ENCODE measurements at regions not wholly inside any gene's neighbourhood (a gene's known extent, or its start where the extent isn't known, plus 50 kb on each side); places are given as distances from the start of the nearest gene placed in this dataset.

DNA sequence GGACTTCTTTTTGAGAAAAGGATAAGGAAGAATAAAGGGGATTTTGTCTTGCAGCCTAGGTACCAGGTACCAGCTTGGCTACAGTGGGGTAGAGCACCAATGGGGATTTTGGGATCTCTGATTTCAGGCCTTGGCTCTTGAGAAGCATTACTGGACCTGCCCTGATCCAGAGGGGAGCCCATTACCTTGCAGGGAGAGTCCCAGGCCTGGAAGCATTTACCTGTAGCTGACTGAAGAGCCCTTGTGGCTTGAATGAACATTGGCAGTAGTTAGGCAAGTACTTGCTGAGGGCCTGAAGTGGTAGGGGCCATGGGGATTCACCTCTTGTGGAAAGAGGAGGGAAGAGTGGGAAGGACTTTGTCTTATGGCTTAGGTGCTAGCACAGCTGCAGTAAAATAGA is 308.2 kb upstream of the FBXO33 start:
- TF ChIP-seq SIN3A (IDR thresholded peaks at IDR 0.05; ENCODE audit: borderline replicate concordance, insufficient read depth, low read length) (no peak), POLR2AphosphoS5 (IDR thresholded peaks at IDR 0.05; ENCODE audit: low read depth, low read length) (no peak), TAF1 (IDR thresholded peaks at IDR 0.05; ENCODE audit: borderline replicate concordance, insufficient read depth, low read length) (no peak), FOXP2 (optimal IDR thresholded peaks at IDR 0.05; ENCODE audit: borderline replicate concordance, extremely low read depth, extremely low read length, insufficient read depth) (no peak)
- TF ChIP-seq, protein P1, sequence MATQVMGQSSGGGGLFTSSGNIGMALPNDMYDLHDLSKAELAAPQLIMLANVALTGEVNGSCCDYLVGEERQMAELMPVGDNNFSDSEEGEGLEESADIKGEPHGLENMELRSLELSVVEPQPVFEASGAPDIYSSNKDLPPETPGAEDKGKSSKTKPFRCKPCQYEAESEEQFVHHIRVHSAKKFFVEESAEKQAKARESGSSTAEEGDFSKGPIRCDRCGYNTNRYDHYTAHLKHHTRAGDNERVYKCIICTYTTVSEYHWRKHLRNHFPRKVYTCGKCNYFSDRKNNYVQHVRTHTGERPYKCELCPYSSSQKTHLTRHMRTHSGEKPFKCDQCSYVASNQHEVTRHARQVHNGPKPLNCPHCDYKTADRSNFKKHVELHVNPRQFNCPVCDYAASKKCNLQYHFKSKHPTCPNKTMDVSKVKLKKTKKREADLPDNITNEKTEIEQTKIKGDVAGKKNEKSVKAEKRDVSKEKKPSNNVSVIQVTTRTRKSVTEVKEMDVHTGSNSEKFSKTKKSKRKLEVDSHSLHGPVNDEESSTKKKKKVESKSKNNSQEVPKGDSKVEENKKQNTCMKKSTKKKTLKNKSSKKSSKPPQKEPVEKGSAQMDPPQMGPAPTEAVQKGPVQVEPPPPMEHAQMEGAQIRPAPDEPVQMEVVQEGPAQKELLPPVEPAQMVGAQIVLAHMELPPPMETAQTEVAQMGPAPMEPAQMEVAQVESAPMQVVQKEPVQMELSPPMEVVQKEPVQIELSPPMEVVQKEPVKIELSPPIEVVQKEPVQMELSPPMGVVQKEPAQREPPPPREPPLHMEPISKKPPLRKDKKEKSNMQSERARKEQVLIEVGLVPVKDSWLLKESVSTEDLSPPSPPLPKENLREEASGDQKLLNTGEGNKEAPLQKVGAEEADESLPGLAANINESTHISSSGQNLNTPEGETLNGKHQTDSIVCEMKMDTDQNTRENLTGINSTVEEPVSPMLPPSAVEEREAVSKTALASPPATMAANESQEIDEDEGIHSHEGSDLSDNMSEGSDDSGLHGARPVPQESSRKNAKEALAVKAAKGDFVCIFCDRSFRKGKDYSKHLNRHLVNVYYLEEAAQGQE (IDR thresholded peaks at IDR 0.05; ENCODE audit: insufficient read depth in 1 of 2, low read depth in 2 of 2, low read length in 2 of 2): no peak

DNA sequence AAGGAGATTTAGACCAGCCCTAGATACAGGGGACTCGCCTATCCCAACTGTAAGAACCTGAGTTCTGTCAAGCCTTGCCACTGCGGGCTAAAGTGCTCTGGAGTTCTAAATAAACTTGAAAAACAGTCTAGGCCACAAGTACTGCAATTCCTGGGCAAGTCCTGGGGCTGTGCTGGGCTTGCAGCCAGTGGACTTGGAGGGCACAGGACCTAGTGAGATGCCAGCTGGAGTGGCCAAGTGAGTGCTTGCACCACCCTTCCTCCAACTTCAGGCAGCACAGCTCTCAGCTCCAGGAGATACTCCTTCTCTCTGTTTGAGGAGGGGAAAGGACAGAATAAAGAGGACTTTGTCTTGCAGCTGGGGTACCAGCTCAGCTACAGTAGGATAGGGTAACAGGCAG is 307.6 kb upstream of the FBXO33 start:
- TF ChIP-seq FOXP2 (optimal IDR thresholded peaks at IDR 0.05; ENCODE audit: borderline replicate concordance, extremely low read depth, extremely low read length, insufficient read depth): no peak
- TF ChIP-seq, protein P1 (IDR thresholded peaks at IDR 0.05; ENCODE audit: insufficient read depth in 1 of 2, low read depth in 2 of 2, low read length in 2 of 2): no peak
- TF ChIP-seq SIN3A (IDR thresholded peaks at IDR 0.05; ENCODE audit: borderline replicate concordance, insufficient read depth, low read length): no peak
- TF ChIP-seq POLR2AphosphoS5 (IDR thresholded peaks at IDR 0.05; ENCODE audit: low read depth, low read length): no peak
- no peak for TF ChIP-seq TAF1 (IDR thresholded peaks at IDR 0.05; ENCODE audit: borderline replicate concordance, insufficient read depth, low read length)

DNA sequence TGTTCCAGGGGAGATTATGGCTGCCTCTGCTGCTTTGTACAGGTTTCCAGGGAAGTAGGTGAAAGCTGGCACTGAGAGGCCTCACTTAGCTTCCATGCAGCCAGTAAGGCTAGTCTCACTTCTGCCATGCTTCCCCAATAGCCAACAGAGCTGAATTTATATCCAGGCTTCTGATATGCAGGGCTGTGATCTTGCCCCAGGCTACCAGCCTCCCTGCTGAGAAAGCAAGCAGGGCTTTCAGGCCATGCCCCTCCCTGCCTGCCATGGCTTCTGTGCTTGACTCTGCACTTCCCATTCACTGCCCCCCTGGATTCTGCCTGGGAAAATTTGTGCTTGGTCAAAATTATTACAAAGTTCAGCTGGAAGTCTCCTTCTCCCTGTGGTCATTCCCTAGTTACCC is 302.1 kb upstream of the FBXO33 start:
- TF ChIP-seq TAF1 (IDR thresholded peaks at IDR 0.05; ENCODE audit: borderline replicate concordance, insufficient read depth, low read length) (no peak), POLR2AphosphoS5 (IDR thresholded peaks at IDR 0.05; ENCODE audit: low read depth, low read length) (no peak), SIN3A (IDR thresholded peaks at IDR 0.05; ENCODE audit: borderline replicate concordance, insufficient read depth, low read length) (no peak), FOXP2 (optimal IDR thresholded peaks at IDR 0.05; ENCODE audit: borderline replicate concordance, extremely low read depth, extremely low read length, insufficient read depth) (no peak)
- TF ChIP-seq, protein P1 (IDR thresholded peaks at IDR 0.05; ENCODE audit: insufficient read depth in 1 of 2, low read depth in 2 of 2, low read length in 2 of 2): no peak

DNA sequence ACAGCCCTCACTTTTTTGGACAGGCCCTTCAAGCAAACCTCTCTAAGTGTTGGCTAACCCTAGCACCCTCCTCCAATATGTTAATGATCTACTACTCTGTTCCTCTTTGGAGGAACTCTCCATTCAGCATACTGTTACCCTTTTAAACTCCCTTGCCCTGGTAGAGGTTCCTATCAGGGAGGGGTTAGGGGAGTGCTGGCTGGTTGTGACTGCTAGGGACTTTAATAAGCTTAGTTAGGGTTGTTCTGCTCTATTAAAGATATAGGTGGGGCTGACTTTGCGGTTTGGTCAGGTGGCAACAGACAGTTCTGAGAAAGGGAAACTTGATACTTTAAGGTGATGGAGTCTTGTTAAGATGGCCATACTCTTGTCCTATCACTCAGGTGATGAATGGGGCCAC is 301.5 kb upstream of the FBXO33 start:
- no peak for TF ChIP-seq TAF1 (IDR thresholded peaks at IDR 0.05; ENCODE audit: borderline replicate concordance, insufficient read depth, low read length)
- no peak for TF ChIP-seq FOXP2 (optimal IDR thresholded peaks at IDR 0.05; ENCODE audit: borderline replicate concordance, extremely low read depth, extremely low read length, insufficient read depth)
- TF ChIP-seq, protein P1 (IDR thresholded peaks at IDR 0.05; ENCODE audit: insufficient read depth in 1 of 2, low read depth in 2 of 2, low read length in 2 of 2): no peak
- no peak for TF ChIP-seq POLR2AphosphoS5 (IDR thresholded peaks at IDR 0.05; ENCODE audit: low read depth, low read length)
- no peak for TF ChIP-seq SIN3A (IDR thresholded peaks at IDR 0.05; ENCODE audit: borderline replicate concordance, insufficient read depth, low read length)

DNA sequence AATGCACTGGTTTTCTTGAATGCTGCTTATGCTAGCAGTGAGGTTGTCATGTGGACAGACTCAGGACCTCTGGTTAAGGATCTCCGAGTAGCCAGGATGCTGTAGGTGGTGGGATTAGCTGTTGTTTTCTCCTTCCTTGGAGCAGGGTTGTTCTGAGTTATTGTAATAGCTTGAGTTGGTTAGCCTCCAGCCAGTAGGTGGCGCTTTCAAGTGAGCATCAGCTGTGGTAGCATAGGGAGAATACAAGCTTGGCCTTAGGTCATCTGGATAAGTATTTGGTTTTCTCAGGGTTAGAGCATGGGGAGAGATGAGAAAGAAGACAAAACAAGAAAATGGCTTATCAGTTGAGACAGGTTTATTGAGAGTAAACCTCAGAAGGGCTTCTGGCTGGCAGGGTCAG is 299.7 kb upstream of the FBXO33 start:
- TF ChIP-seq FOXP2 (optimal IDR thresholded peaks at IDR 0.05; ENCODE audit: borderline replicate concordance, extremely low read depth, extremely low read length, insufficient read depth): no peak
- TF ChIP-seq, protein P1 (IDR thresholded peaks at IDR 0.05; ENCODE audit: insufficient read depth in 1 of 2, low read depth in 2 of 2, low read length in 2 of 2): no peak
- TF ChIP-seq SIN3A (IDR thresholded peaks at IDR 0.05; ENCODE audit: borderline replicate concordance, insufficient read depth, low read length): no peak
- no peak for TF ChIP-seq TAF1 (IDR thresholded peaks at IDR 0.05; ENCODE audit: borderline replicate concordance, insufficient read depth, low read length)
- no peak for TF ChIP-seq POLR2AphosphoS5 (IDR thresholded peaks at IDR 0.05; ENCODE audit: low read depth, low read length)

All from PFSK-1 (cell line).